A673 (cell line): ENCODE measurements at regions not wholly inside any gene's neighbourhood (a gene's known extent, or its start where the extent isn't known, plus 50 kb on each side); places are given as distances from the start of the nearest gene placed in this dataset.

Experiments
- BruUV-seq: library from RNA; stranded (reverse); fragments of 400-500 nt; replicated peaks from 2 replicates; lab custom pipeline; 2021; lab: Mats Ljungman, UMichigan
- CTCF ChIA-PET: fragments of 300-600 bp; sonication (Branson Sonifier 250); formaldehyde crosslinking; loops from one replicate; lab custom pipeline; 2022; ENCODE audit warnings: antibody characterized with exemption; lab: Charles Lee
- POLR2A ChIA-PET: fragments of 300-600 bp; sonication (Branson Sonifier 250); formaldehyde crosslinking; loops from one replicate; lab custom pipeline; 2022; ENCODE audit warnings: antibody characterized with exemption; ENCODE audit not compliant: low non-redundant PET; lab: Charles Lee
- DNase-seq: peaks from one replicate; pipeline ENCODE4 v3.0.0-alpha.2; 2015; ENCODE audit warnings: low spot score
- H3K27ac ChIP-seq: fragments of 200-600 bp; sonication (generic); 2 replicates; pipeline ENCODE4 v1.5.1; 2016; ENCODE audit warnings: mixed run types, low read depth, mild to moderate bottlenecking, mixed read lengths, antibody characterized with exemption, low read length; ENCODE audit not compliant: poor library complexity, severe bottlenecking
- H3K27me3 ChIP-seq: fragments of 200-600 bp; sonication (generic); replicated peaks from 2 replicates; pipeline ENCODE4 v1.6.1; 2017; ENCODE audit warnings: mixed run types, low read depth, mild to moderate bottlenecking, mixed read lengths, antibody characterized with exemption, low read length; ENCODE audit not compliant: insufficient read depth, poor library complexity
- H3K36me3 ChIP-seq: fragments of 200-600 bp; sonication (generic); 2 replicates; pipeline ENCODE4 v1.6.1; 2016; ENCODE audit warnings: mixed run types, mild to moderate bottlenecking, mixed read lengths, antibody characterized with exemption, low read length; ENCODE audit not compliant: insufficient read depth, poor library complexity, severe bottlenecking
- H3K4me1 ChIP-seq: fragments of 200-600 bp; sonication (generic); 2 replicates; pipeline ENCODE4 v1.6.1; 2017; ENCODE audit warnings: mixed run types, mild to moderate bottlenecking, mixed read lengths, antibody characterized with exemption, low read length; ENCODE audit not compliant: insufficient read depth, poor library complexity, severe bottlenecking
- H3K4me3 ChIP-seq: fragments of 200-600 bp; sonication (generic); 2 replicates; pipeline ENCODE4 v1.5.1; 2016; ENCODE audit warnings: low read depth, mixed run types, mild to moderate bottlenecking, mixed read lengths, low read length; ENCODE audit not compliant: poor library complexity, severe bottlenecking
- H3K9me3 ChIP-seq: fragments of 200-600 bp; sonication (generic); 2 replicates; pipeline ENCODE4 v1.6.1; 2016; ENCODE audit warnings: mixed run types, low read depth, mild to moderate bottlenecking, mixed read lengths, antibody characterized with exemption, low read length; ENCODE audit not compliant: poor library complexity, severe bottlenecking
- EZH2 ChIP-seq: fragments of 200-600 bp; sonication (generic); IDR thresholded peaks from 2 replicates; pipeline ENCODE4 v1.6.1; 2017; ENCODE audit warnings: borderline replicate concordance, low read depth, mild to moderate bottlenecking, mixed read lengths, antibody characterized with exemption, low read length; ENCODE audit not compliant: poor library complexity, severe bottlenecking
- intact Hi-C: fragments of 100-400 bp; cut with micrococcal nuclease; formaldehyde crosslinking; loops from one replicate; pipeline ENCODE4 v1.10.0; 2022; ENCODE audit not compliant: unreplicated experiment
- TF ChIP-seq, protein P1 (sequence below): fragments of 300-800, 200-600 bp; sonication (generic); conservative IDR thresholded peaks from 2 replicates; pipeline ENCODE4 v1.5.1; 2017; ENCODE audit warnings: low read depth, mild to moderate bottlenecking, antibody characterized with exemption, low read length, moderate library complexity, mixed read lengths

- intact Hi-C loops, result no loop called here
- TF ChIP-seq, protein P1, sequence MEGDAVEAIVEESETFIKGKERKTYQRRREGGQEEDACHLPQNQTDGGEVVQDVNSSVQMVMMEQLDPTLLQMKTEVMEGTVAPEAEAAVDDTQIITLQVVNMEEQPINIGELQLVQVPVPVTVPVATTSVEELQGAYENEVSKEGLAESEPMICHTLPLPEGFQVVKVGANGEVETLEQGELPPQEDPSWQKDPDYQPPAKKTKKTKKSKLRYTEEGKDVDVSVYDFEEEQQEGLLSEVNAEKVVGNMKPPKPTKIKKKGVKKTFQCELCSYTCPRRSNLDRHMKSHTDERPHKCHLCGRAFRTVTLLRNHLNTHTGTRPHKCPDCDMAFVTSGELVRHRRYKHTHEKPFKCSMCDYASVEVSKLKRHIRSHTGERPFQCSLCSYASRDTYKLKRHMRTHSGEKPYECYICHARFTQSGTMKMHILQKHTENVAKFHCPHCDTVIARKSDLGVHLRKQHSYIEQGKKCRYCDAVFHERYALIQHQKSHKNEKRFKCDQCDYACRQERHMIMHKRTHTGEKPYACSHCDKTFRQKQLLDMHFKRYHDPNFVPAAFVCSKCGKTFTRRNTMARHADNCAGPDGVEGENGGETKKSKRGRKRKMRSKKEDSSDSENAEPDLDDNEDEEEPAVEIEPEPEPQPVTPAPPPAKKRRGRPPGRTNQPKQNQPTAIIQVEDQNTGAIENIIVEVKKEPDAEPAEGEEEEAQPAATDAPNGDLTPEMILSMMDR, result no peak
- no peak for TF ChIP-seq EZH2
- Histone ChIP-seq H3K36me3 (no peaks in the 10 kb centered on the region), H3K9me3 (no peaks in the 10 kb centered on the region), H3K27me3 (no peaks in the 10 kb centered on the region), H3K27ac (no peak overlapping the region), H3K4me1 (no peaks in the 10 kb centered on the region), H3K4me3 (no peak overlapping the region)
- no peak for DNase-seq
- ChIA-PET POLR2A (no interaction called here), CTCF (no interaction called here)
- BruUV-seq, result no TSS peak
Measured at GRCh38 chr14:41289025-41289424, 317.7 kb upstream of the LRFN5 start.

GRCh38 chr14:41285186-41285748 is 321.4 kb upstream of the LRFN5 start:
- no peak for TF ChIP-seq EZH2
- TF ChIP-seq, protein P1, result no peak
- no peaks in the 10 kb centered on the region for H3K27me3 ChIP-seq
- POLR2A ChIA-PET, result no interaction called here
- no peak overlapping the region for H3K27ac ChIP-seq
- H3K4me3 ChIP-seq, result no peak overlapping the region
- no peaks in the 10 kb centered on the region for H3K4me1 ChIP-seq
- no peaks in the 10 kb centered on the region for H3K9me3 ChIP-seq
- DNase-seq, result peak; percentile 74
- BruUV-seq, result no TSS peak
- no peaks in the 10 kb centered on the region for H3K36me3 ChIP-seq
- CTCF ChIA-PET, result no interaction called here
- intact Hi-C loops, result no loop called here

GRCh38 chr14:41280745-41281144 is 325.9 kb upstream of the LRFN5 start:
- H3K27ac ChIP-seq, result no peak overlapping the region
- H3K36me3 ChIP-seq, result no peaks in the 10 kb centered on the region
- no peaks in the 10 kb centered on the region for H3K4me1 ChIP-seq
- ChIA-PET POLR2A (no interaction called here), CTCF (interaction anchor here (0.7 to 1.0 kb wide), 2 partner anchors 320 to 1286 kb away, joined by 3 to 7 read pairs; no protein-coding TSS in a partner anchor)
- no TSS peak for BruUV-seq
- no peaks in the 10 kb centered on the region for H3K27me3 ChIP-seq
- peak; percentile 52 for DNase-seq
- TF ChIP-seq, protein P1, result peak; percentile 63
- no peak for TF ChIP-seq EZH2
- intact Hi-C loops, result loop anchor here (2.0 kb wide), 1 partner anchor 320 kb away; no protein-coding TSS in a partner anchor
- no peaks in the 10 kb centered on the region for H3K9me3 ChIP-seq
- H3K4me3 ChIP-seq, result no peak overlapping the region
